Natural killer cell (primary cell): ENCODE measurements at regions not wholly inside any gene's neighbourhood (a gene's known extent, or its start where the extent isn't known, plus 50 kb on each side); places are given as distances from the start of the nearest gene placed in this dataset.

ENCODE experiments used
- ATAC-seq, 3 donors: fragments of 150-1000 bp in 2 of 3; fragments of 200-7000 bp in 1 of 3; cut with Tn5 transposase; 1 replicate in 1 of 3; 2 replicates in 2 of 3; pipeline ENCODE4 v1.10.0; 2021; ENCODE audit warnings: mild to moderate bottlenecking in 2 of 3, moderate library complexity in 2 of 3
- DNase-seq, 2 donors: peaks; one replicate each; pipeline versions ENCODE4 v3.0.0 to v3.0.0-alpha.2; 2013 to 2021; ENCODE audit warnings: mixed read lengths in 1 of 2
- H3K27ac ChIP-seq: one replicate; pipeline ENCODE4 v1.5.1; 2013; ENCODE audit warnings: mild to moderate bottlenecking, low read length
- H3K27me3 ChIP-seq: one replicate; pipeline ENCODE4 v1.6.1; 2013; ENCODE audit warnings: low read length; ENCODE audit not compliant: control insufficient read depth, insufficient read depth
- H3K36me3 ChIP-seq: one replicate; pipeline ENCODE4 v1.6.1; 2013; ENCODE audit warnings: low read length; ENCODE audit not compliant: control insufficient read depth, insufficient read depth
- H3K4me1 ChIP-seq: one replicate; pipeline ENCODE4 v1.6.1; 2013; ENCODE audit warnings: low read length; ENCODE audit not compliant: control insufficient read depth, insufficient read depth
- H3K4me3 ChIP-seq: one replicate; pipeline ENCODE4 v1.5.1; 2013; ENCODE audit warnings: low read length
- H3K9me3 ChIP-seq: one replicate; pipeline ENCODE4 v1.6.1; 2013; ENCODE audit warnings: low read length; ENCODE audit not compliant: control insufficient read depth, insufficient read depth
- H3K27ac Mint-ChIP-seq, 2 donors: one replicate each; pipeline ENCODE4 v1.8.0; 2022; ENCODE audit warnings: mild to moderate bottlenecking in 2 of 2, mixed read lengths in 2 of 2, moderate library complexity in 1 of 2
- H3K27me3 Mint-ChIP-seq, 2 donors: one replicate each; pipeline ENCODE4 v1.8.0; 2022; ENCODE audit warnings: low read depth in 2 of 2, mixed read lengths in 2 of 2
- H3K36me3 Mint-ChIP-seq: one replicate; pipeline ENCODE4 v1.8.0; 2022; ENCODE audit warnings: mixed read lengths
- H3K4me1 Mint-ChIP-seq, 2 donors: one replicate each; pipeline ENCODE4 v1.8.0; 2022; ENCODE audit warnings: mixed read lengths in 2 of 2
- H3K4me3 Mint-ChIP-seq: one replicate; pipeline ENCODE4 v1.8.0; 2022; ENCODE audit warnings: mild to moderate bottlenecking, moderate library complexity, mixed read lengths
- H3K9me3 Mint-ChIP-seq, 2 donors: one replicate each; pipeline ENCODE4 v1.8.0; 2022; ENCODE audit warnings: mixed read lengths in 2 of 2
- WGBS: methylation state at CpG from one replicate; pipeline ENCODE4 v1.1.7; 2013; ENCODE audit warnings: missing lambda C conversion rate; ENCODE audit not compliant: insufficient coverage; 5-methylcytosine and 5-hydroxymethylcytosine counted together
- intact Hi-C: fragments of 100-400 bp; cut with micrococcal nuclease; formaldehyde crosslinking; loops from one replicate; pipeline ENCODE4 v1.14.2; 2022
- TF ChIP-seq, protein P1 (sequence below): fragments of 200-600 bp; IDR thresholded peaks from one replicate; pipeline ENCODE4 v1.8.0; 2022; ENCODE audit warnings: antibody characterized with exemption

DNA sequence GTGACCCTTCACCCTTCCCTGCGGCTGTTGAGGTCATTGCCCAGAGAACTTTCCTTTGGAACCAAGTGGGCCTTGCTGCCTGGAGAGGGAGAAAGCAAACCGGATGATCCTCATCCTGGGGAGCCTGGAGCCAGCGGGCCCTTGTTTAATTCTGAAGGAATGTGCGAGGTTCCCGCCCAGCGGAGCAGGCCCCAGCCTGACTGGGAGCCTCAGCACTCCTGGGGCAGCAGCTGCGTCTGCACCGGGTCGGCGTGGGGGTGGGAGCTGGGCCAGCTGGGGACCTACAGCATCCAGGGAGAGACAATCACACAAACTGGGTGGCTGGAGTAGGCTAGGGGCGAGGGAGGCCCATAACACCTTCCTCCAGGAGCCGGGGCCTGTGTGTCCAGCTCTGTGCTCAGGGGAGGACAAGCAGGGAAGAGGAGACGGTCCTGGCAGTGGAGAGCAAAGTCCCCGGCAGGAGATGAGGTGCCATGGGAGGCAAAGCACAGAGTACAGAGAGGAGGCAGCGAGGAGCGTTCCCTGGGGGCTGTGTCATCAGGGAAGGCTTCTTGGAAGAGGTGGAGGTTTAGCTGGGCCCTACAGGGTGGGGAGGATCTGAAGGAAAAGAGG, 61.9 kb upstream of the HAAO start:
- H3K4me1 ChIP-seq: no peaks in the 10 kb centered on the region
- no peaks in the 10 kb centered on the region for H3K9me3 Mint-ChIP-seq
- intact Hi-C loops: loop anchor here (10.0 kb wide), 2 partner anchors 690 to 720 kb away; no protein-coding TSS in a partner anchor
- H3K4me3 ChIP-seq: no peak overlapping the region
- H3K27ac ChIP-seq: no peak overlapping the region
- no peaks in the 10 kb centered on the region for H3K36me3 Mint-ChIP-seq
- H3K4me3 Mint-ChIP-seq: no peak overlapping the region
- DNase-seq (no peak), ATAC-seq (no peak)
- no peaks in the 10 kb centered on the region for H3K4me1 Mint-ChIP-seq
- H3K27me3 ChIP-seq: no peaks in the 10 kb centered on the region
- TF ChIP-seq, protein P1, sequence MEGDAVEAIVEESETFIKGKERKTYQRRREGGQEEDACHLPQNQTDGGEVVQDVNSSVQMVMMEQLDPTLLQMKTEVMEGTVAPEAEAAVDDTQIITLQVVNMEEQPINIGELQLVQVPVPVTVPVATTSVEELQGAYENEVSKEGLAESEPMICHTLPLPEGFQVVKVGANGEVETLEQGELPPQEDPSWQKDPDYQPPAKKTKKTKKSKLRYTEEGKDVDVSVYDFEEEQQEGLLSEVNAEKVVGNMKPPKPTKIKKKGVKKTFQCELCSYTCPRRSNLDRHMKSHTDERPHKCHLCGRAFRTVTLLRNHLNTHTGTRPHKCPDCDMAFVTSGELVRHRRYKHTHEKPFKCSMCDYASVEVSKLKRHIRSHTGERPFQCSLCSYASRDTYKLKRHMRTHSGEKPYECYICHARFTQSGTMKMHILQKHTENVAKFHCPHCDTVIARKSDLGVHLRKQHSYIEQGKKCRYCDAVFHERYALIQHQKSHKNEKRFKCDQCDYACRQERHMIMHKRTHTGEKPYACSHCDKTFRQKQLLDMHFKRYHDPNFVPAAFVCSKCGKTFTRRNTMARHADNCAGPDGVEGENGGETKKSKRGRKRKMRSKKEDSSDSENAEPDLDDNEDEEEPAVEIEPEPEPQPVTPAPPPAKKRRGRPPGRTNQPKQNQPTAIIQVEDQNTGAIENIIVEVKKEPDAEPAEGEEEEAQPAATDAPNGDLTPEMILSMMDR: no peak
- H3K27me3 Mint-ChIP-seq: no peaks in the 10 kb centered on the region
- H3K9me3 ChIP-seq: peaks cover 3% of the 10 kb centered on the region
- no peaks in the 10 kb centered on the region for H3K36me3 ChIP-seq
- H3K27ac Mint-ChIP-seq: no peak overlapping the region
- WGBS: 92% methylated on average over 16 of the region's 16 CpGs

DNA sequence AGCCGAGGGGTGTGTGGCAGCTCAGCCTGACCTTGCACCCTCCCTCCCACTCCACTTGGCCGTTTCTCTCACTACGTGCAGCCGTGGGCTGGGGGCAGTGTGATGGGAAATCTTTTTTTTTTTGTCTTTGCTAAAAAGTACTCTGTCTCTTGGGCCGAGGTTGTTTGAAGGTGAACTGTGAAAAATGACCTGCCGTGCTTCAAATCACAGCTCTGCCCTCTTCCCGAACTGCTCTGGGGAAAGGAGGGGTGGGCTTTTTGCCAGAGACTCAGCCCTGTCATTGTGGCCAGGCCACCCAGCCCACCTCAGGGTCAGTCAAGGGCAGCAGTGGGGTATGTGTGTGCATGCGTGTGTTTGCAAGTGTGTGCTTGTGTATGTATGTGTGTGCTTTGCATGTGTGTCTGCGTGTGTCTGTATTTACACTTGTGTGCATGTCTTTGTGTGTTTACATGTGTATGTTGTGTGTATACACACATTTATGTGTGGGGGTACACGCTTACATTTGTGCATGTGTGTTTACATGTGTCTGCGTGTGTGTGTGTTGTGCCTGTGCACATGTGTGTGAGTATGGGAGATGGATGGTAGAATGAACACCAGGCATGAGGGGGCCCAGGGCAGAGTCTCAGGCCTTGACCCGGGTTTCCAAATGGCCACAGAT, 61.3 kb upstream of the HAAO start:
- H3K36me3 ChIP-seq: no peaks in the 10 kb centered on the region
- no peak overlapping the region for H3K4me3 ChIP-seq
- no peaks in the 10 kb centered on the region for H3K9me3 Mint-ChIP-seq
- H3K4me3 Mint-ChIP-seq: no peak overlapping the region
- no peak overlapping the region for H3K27ac ChIP-seq
- H3K27me3 Mint-ChIP-seq: no peaks in the 10 kb centered on the region
- no peaks in the 10 kb centered on the region for H3K27me3 ChIP-seq
- no peaks in the 10 kb centered on the region for H3K4me1 Mint-ChIP-seq
- intact Hi-C loops: loop anchor here (10.0 kb wide), 2 partner anchors 691 to 721 kb away; no protein-coding TSS in a partner anchor
- H3K9me3 ChIP-seq: no peaks in the 10 kb centered on the region
- no peak for DNase-seq
- H3K27ac Mint-ChIP-seq: no peak overlapping the region
- TF ChIP-seq, protein P1: no peak
- no peaks in the 10 kb centered on the region for H3K4me1 ChIP-seq
- no peak for ATAC-seq
- 90% methylated on average over 8 of the region's 12 CpGs for WGBS
- no peaks in the 10 kb centered on the region for H3K36me3 Mint-ChIP-seq

DNA sequence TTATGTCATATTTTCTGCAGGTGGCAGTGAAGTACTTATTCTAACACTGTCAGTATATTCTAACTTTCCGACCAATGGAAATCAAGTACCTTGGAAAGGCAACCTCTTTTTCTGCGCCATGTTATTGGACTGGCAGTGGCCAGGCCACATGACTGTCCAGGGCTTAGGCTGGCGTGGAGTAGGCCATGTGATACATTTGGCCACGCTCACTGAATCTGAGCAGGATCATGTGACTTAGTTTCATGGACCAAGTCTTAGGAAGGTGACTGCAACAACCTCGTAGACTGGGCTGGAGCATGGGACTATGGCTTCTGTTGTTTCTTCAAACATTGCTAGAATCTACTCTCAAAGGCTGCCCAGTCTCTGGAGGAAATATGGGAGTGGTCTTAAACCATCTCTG, 60.4 kb upstream of the HAAO start:
- no peaks in the 10 kb centered on the region for H3K36me3 Mint-ChIP-seq
- Histone ChIP-seq H3K4me1 (no peaks in the 10 kb centered on the region), H3K27ac (no peak overlapping the region), H3K4me3 (no peak overlapping the region), H3K27me3 (no peaks in the 10 kb centered on the region), H3K9me3 (no peaks in the 10 kb centered on the region), H3K36me3 (no peaks in the 10 kb centered on the region)
- H3K4me3 Mint-ChIP-seq: no peak overlapping the region
- TF ChIP-seq, protein P1: no peak
- ATAC-seq: no peak
- intact Hi-C loops: loop anchor here (10.0 kb wide), 2 partner anchors 692 to 722 kb away; no protein-coding TSS in a partner anchor
- DNase-seq: no peak
- no peak overlapping the region for H3K27ac Mint-ChIP-seq
- H3K9me3 Mint-ChIP-seq: no peaks in the 10 kb centered on the region
- H3K27me3 Mint-ChIP-seq: no peaks in the 10 kb centered on the region
- 94% methylated on average over 5 of the region's 5 CpGs for WGBS
- no peaks in the 10 kb centered on the region for H3K4me1 Mint-ChIP-seq
